GM12865 (cell line): ENCODE measurements at regions not wholly inside any gene's neighbourhood (a gene's known extent, or its start where the extent isn't known, plus 50 kb on each side); places are given as distances from the start of the nearest gene placed in this dataset.

Experiments
- DNase-seq: peaks from one replicate; pipeline ENCODE4 v3.0.0; 2010; ENCODE audit warnings: low read depth
- H3K4me3 ChIP-seq: 2 replicates; pipeline ENCODE4 v1.5.1; 2011; ENCODE audit warnings: mild to moderate bottlenecking, low read depth, low read length, control low read depth
- TF ChIP-seq, protein P1 (sequence below): IDR thresholded peaks from 2 replicates; pipeline ENCODE4 v1.5.1; 2011; ENCODE audit warnings: low read length, control low read depth, low read depth, inconsistent platforms; ENCODE audit not compliant: insufficient read depth; ENCODE audit errors: missing control alignments

- TF ChIP-seq, protein P1, sequence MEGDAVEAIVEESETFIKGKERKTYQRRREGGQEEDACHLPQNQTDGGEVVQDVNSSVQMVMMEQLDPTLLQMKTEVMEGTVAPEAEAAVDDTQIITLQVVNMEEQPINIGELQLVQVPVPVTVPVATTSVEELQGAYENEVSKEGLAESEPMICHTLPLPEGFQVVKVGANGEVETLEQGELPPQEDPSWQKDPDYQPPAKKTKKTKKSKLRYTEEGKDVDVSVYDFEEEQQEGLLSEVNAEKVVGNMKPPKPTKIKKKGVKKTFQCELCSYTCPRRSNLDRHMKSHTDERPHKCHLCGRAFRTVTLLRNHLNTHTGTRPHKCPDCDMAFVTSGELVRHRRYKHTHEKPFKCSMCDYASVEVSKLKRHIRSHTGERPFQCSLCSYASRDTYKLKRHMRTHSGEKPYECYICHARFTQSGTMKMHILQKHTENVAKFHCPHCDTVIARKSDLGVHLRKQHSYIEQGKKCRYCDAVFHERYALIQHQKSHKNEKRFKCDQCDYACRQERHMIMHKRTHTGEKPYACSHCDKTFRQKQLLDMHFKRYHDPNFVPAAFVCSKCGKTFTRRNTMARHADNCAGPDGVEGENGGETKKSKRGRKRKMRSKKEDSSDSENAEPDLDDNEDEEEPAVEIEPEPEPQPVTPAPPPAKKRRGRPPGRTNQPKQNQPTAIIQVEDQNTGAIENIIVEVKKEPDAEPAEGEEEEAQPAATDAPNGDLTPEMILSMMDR: no peak
- no peak overlapping the region for H3K4me3 ChIP-seq
- DNase-seq: no peak
Measured at GRCh38 chr9:80892703-80893102, 796.6 kb downstream of the TLE1 start.

- TF ChIP-seq, protein P1: no peak
- no peak overlapping the region for H3K4me3 ChIP-seq
- DNase-seq: no peak
Measured at GRCh38 chr9:80890124-80890523, 799.2 kb downstream of the TLE1 start.

DNA sequence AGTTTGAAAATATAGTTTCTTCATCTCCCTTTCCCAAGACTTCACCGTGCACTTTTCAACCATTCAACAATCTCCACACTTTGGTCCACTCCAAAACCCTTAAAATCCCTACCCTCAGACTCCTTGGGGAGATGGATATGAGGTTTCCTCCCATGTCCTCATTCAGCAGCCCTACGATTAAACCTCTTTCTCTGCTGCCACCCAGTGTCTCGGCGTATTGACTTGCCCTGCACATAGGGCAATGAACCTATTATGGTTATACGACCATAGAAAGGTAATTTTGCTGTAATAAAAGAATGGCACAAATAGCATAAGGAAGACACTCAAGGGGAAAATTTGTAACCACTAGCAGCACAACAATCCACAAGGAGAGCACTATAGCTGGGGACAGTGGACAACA, 803.5 kb downstream of the TLE1 start:
- no peak for DNase-seq
- TF ChIP-seq, protein P1: no peak
- H3K4me3 ChIP-seq: no peak overlapping the region

DNA sequence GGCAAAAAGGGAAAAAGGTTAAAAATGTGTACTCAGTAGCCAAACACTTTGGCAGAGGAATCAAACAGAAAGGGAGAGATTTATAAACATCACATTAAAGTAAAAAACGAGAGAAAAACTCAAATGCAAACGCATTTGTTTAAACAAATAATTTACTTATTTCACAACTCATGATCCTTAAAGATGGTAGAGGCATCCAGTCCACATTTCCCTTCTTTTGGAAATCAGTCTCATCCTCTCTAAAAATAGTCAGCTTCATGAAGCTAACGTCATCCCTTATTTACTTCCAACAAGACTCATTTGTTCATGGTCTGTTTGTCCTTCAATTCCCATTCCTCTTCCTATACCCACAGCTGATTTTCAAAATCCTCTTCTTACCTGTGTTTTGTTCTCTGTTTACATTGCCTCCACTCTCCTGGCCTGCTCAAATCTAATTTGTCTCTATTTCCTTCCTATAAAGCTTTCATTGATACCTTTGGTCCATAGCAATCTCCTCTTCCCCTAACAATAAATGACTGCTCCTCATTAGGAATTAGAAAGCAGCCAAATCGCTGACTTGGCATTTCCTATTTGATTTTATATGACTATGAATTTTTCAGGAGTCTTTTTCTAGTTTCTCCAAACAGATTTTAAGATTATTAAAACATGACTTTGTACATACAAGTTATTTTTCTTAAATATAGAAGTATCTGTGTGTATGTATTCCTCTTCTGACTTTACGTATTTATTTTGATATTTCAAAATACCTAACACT, 805.3 kb downstream of the TLE1 start:
- no peak overlapping the region for H3K4me3 ChIP-seq
- DNase-seq: no peak
- TF ChIP-seq, protein P1: no peak

GRCh38 chr9:80883426-80883825, 805.9 kb downstream of the TLE1 start:
- TF ChIP-seq, protein P1: no peak
- DNase-seq: no peak
- H3K4me3 ChIP-seq: no peak overlapping the region

DNA sequence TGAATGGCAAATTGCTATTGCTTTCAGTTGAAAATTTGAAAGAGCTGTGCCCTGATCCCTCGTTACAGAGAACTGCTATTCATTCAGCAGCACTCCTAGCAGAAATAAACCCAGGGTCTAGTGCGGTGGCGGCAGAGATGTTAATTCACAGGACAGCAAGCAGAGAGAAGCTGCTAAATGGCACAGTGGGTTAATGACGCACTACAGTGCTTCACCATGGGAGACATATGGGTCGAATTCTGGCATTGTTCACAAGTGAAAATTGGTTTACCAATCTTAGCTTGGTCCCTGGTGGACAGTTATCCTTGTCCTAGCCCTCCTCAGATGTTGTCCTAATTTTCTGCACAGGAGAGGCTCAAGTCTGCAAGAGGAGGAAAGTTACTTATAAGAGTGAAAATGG, 807.4 kb downstream of the TLE1 start:
- no peak for DNase-seq
- no peak overlapping the region for H3K4me3 ChIP-seq
- TF ChIP-seq, protein P1: no peak

DNA sequence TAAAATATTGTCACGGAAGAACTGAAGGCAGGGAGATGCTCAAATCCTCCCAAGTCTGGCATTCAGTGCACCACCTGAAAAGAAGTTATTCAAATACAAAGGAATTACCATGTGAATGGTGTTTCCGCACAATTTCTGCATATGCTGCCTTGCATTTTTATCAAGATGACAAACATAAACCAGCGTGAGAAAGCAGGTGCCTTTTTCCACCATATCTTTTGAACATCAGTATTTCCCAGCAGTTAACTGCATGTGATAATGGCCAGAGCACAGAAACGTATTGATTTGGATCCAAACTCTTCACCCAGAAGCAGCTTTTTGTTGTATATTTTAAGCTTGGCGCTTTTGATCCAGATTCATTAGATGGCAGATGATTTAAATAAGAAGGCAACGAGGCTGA, 808.0 kb downstream of the TLE1 start:
- TF ChIP-seq, protein P1: no peak
- H3K4me3 ChIP-seq: no peak overlapping the region
- no peak for DNase-seq
